Hepatocyte (in vitro differentiated cells): ENCODE measurements at regions not wholly inside any gene's neighbourhood (a gene's known extent, or its start where the extent isn't known, plus 50 kb on each side); places are given as distances from the start of the nearest gene placed in this dataset.

ENCODE experiments used
- EZH2 ChIP-seq: fragments of 200-600 bp; sonication (generic); IDR thresholded peaks from 2 replicates; pipeline ENCODE4 v1.6.1; 2016; ENCODE audit warnings: antibody characterized with exemption, mild to moderate bottlenecking, borderline replicate concordance
- TF ChIP-seq, protein P1 (sequence below): fragments of 200-600 bp; sonication (generic); IDR thresholded peaks from 2 replicates; pipeline ENCODE4 v1.5.1; 2016; ENCODE audit warnings: antibody characterized with exemption, mild to moderate bottlenecking; ENCODE audit not compliant: poor library complexity

DNA sequence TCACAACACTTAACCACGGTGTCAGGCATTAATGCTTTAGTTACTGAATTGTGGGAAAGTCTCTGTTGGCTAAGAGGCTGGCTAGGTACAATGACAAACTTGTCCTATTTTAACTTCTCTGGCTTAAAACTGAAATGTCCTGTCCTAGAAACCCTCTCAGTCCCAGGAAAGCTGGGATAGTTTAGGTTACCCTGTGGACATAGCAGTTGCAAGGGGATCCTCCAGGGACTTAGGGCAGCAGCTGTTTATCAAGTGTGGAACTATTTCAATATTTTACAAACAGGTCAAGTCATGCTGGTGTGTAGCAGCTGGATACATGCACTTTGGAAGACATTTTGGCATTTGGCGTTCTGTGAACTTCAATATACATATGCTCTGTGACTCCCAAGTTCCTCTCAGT, 95.0 kb upstream of the ARRDC3 start:
- TF ChIP-seq, protein P1, sequence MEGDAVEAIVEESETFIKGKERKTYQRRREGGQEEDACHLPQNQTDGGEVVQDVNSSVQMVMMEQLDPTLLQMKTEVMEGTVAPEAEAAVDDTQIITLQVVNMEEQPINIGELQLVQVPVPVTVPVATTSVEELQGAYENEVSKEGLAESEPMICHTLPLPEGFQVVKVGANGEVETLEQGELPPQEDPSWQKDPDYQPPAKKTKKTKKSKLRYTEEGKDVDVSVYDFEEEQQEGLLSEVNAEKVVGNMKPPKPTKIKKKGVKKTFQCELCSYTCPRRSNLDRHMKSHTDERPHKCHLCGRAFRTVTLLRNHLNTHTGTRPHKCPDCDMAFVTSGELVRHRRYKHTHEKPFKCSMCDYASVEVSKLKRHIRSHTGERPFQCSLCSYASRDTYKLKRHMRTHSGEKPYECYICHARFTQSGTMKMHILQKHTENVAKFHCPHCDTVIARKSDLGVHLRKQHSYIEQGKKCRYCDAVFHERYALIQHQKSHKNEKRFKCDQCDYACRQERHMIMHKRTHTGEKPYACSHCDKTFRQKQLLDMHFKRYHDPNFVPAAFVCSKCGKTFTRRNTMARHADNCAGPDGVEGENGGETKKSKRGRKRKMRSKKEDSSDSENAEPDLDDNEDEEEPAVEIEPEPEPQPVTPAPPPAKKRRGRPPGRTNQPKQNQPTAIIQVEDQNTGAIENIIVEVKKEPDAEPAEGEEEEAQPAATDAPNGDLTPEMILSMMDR = no peak
- TF ChIP-seq EZH2 = no peak
